KMS-11 (cell line): ENCODE measurements at regions not wholly inside any gene's neighbourhood (a gene's known extent, or its start where the extent isn't known, plus 50 kb on each side); places are given as distances from the start of the nearest gene placed in this dataset.

Source experiments
- H2AFZ ChIP-seq: fragments of 200-600 bp; sonication (generic); 2 replicates; pipeline ENCODE4 v1.6.1; 2016; ENCODE audit warnings: antibody characterized with exemption, mixed run types, low read depth
- H3K27ac ChIP-seq: fragments of 200-600 bp; sonication (generic); 2 replicates; pipeline ENCODE4 v1.6.1; 2016; ENCODE audit warnings: mild to moderate bottlenecking, mixed run types
- H3K27me3 ChIP-seq: fragments of 200-600 bp; sonication (generic); 2 replicates; pipeline ENCODE4 v1.6.1; 2017; ENCODE audit warnings: mild to moderate bottlenecking, low read depth, mixed run types, moderate library complexity; ENCODE audit not compliant: insufficient read depth
- H3K36me3 ChIP-seq: fragments of 200-600 bp; sonication (generic); 2 replicates; pipeline ENCODE4 v1.6.1; 2017; ENCODE audit warnings: mild to moderate bottlenecking, mixed run types; ENCODE audit not compliant: insufficient read depth
- H3K4me1 ChIP-seq: fragments of 200-600 bp; sonication (generic); 2 replicates; pipeline ENCODE4 v1.6.1; 2016; ENCODE audit warnings: mild to moderate bottlenecking, low read depth, mixed run types; ENCODE audit not compliant: poor library complexity, severe bottlenecking
- H3K4me2 ChIP-seq: fragments of 200-600 bp; sonication (generic); 2 replicates; pipeline ENCODE4 v1.7.0; 2016; ENCODE audit warnings: mild to moderate bottlenecking, mixed run types
- H3K4me3 ChIP-seq: fragments of 200-600 bp; sonication (generic); IDR thresholded peaks from 2 replicates; pipeline ENCODE4 v1.6.1; 2017; ENCODE audit warnings: low read depth, low read length, mixed read lengths; ENCODE audit not compliant: insufficient read depth
- H3K79me2 ChIP-seq: fragments of 200-600 bp; sonication (generic); 2 replicates; pipeline ENCODE4 v1.6.1; 2016; ENCODE audit warnings: low read depth, mixed run types; ENCODE audit not compliant: insufficient read depth
- H3K9ac ChIP-seq: fragments of 200-600 bp; sonication (generic); 2 replicates; pipeline ENCODE4 v1.6.1; 2016; ENCODE audit warnings: mild to moderate bottlenecking, mixed run types
- H4K20me1 ChIP-seq: fragments of 200-600 bp; sonication (generic); 2 replicates; pipeline ENCODE4 v1.6.1; 2016; ENCODE audit warnings: mild to moderate bottlenecking, mixed run types; ENCODE audit not compliant: insufficient read depth
- CTCF ChIP-seq: fragments of 200-600 bp; sonication (generic); conservative IDR thresholded peaks from 2 replicates; pipeline ENCODE4 v1.6.1; 2017; ENCODE audit warnings: low read depth, mild to moderate bottlenecking, antibody characterized with exemption, low read length, moderate library complexity, mixed read lengths

- Histone ChIP-seq H3K9ac (no peak overlapping the region), H4K20me1 (no peaks in the 10 kb centered on the region), H3K79me2 (no peaks in the 10 kb centered on the region), H3K27ac (no peak overlapping the region), H3K4me2 (no peak overlapping the region), H3K4me1 (peaks cover 13% of the 10 kb centered on the region), H3K36me3 (no peaks in the 10 kb centered on the region), H2AFZ (no peak overlapping the region), H3K27me3 (no peaks in the 10 kb centered on the region), H3K4me3 (no peak overlapping the region)
- TF ChIP-seq CTCF, result no peak
These were observed 223.1 kb downstream of the BCAS1 start for GRCh38 chr20:53847139-53847836.

GRCh38 chr20:53846640-53847039 lies 223.8 kb downstream of the BCAS1 start:
- Histone ChIP-seq H3K36me3 (no peaks in the 10 kb centered on the region), H3K4me3 (no peak overlapping the region), H3K27me3 (no peaks in the 10 kb centered on the region; the same call in 1 of the 2 replicates), H3K79me2 (no peaks in the 10 kb centered on the region), H3K4me2 (no peak overlapping the region), H3K9ac (no peak overlapping the region), H3K4me1 (peaks cover 19% of the 10 kb centered on the region), H2AFZ (no peak overlapping the region), H4K20me1 (no peaks in the 10 kb centered on the region), H3K27ac (no peak overlapping the region)
- no peak for TF ChIP-seq CTCF

- Histone ChIP-seq H3K27ac (no peak overlapping the region), H2AFZ (no peak overlapping the region), H3K27me3 (no peaks in the 10 kb centered on the region; the same call in 1 of the 2 replicates), H3K4me2 (no peak overlapping the region), H3K36me3 (no peaks in the 10 kb centered on the region), H3K79me2 (no peaks in the 10 kb centered on the region), H3K9ac (no peak overlapping the region), H3K4me3 (no peak overlapping the region), H4K20me1 (no peaks in the 10 kb centered on the region), H3K4me1 (peaks cover 26% of the 10 kb centered on the region)
- TF ChIP-seq CTCF, result no peak
These were observed 224.4 kb downstream of the BCAS1 start for GRCh38 chr20:53845980-53846379.

GRCh38 chr20:53844259-53844658 lies 226.1 kb downstream of the BCAS1 start:
- Histone ChIP-seq H3K27ac (no peak overlapping the region), H3K27me3 (no peaks in the 10 kb centered on the region; the same call in 1 of the 2 replicates), H4K20me1 (no peaks in the 10 kb centered on the region), H3K79me2 (no peaks in the 10 kb centered on the region), H2AFZ (no peak overlapping the region), H3K4me3 (no peak overlapping the region), H3K4me1 (peaks cover 43% of the 10 kb centered on the region), H3K4me2 (no peak overlapping the region), H3K36me3 (no peaks in the 10 kb centered on the region), H3K9ac (no peak overlapping the region)
- TF ChIP-seq CTCF, result no peak
